Left ventricle myocardium inferior (tissue), 1 donor: ENCODE measurements at regions not wholly inside any gene's neighbourhood (a gene's known extent, or its start where the extent isn't known, plus 50 kb on each side); places are given as distances from the start of the nearest gene placed in this dataset.

Experiments used
- DNase-seq: peaks from one replicate; pipeline ENCODE4 v3.0.0-alpha.2; 2020
- H3K27ac ChIP-seq: fragments of 200-600 bp; replicated peaks from 2 replicates; pipeline ENCODE4 v1.8.0; 2021
- H3K27me3 ChIP-seq: fragments of 200-600 bp; 2 replicates; pipeline ENCODE4 v1.8.0; 2021; ENCODE audit warnings: low read depth
- H3K36me3 ChIP-seq: fragments of 200-600 bp; 2 replicates; pipeline ENCODE4 v1.8.0; 2021
- H3K4me1 ChIP-seq: fragments of 200-600 bp; 2 replicates; pipeline ENCODE4 v1.8.0; 2021
- H3K4me3 ChIP-seq: fragments of 200-600 bp; 2 replicates; pipeline ENCODE4 v1.8.0; 2021; ENCODE audit warnings: mild to moderate bottlenecking, moderate library complexity
- H3K9me3 ChIP-seq: fragments of 200-600 bp; replicated peaks from 2 replicates; pipeline ENCODE4 v1.8.0; 2021
- CTCF ChIP-seq: fragments of 200-600 bp; IDR thresholded peaks from 2 replicates; pipeline ENCODE4 v1.8.0; 2021; ENCODE audit warnings: antibody characterized with exemption, mild to moderate bottlenecking, borderline replicate concordance
- intact Hi-C: fragments of 100-400 bp; cut with micrococcal nuclease; formaldehyde crosslinking; loops from one replicate; pipeline ENCODE4 v1.11.0; 2022
- donor health status: DM: no; HTN: yes; CAD: no; lungs with severe emphysema.

GRCh38 chr2:239472235-239472775 lies 71.5 kb upstream of the HDAC4 start:
- no peaks in the 10 kb centered on the region for H3K4me1 ChIP-seq
- DNase-seq, result no peak
- no peaks in the 10 kb centered on the region for H3K9me3 ChIP-seq
- H3K36me3 ChIP-seq, result no peaks in the 10 kb centered on the region
- no peaks in the 10 kb centered on the region for H3K27me3 ChIP-seq
- TF ChIP-seq CTCF, result no peak
- H3K4me3 ChIP-seq, result no peak overlapping the region
- no peak overlapping the region for H3K27ac ChIP-seq
- intact Hi-C loops, result no loop called here

DNA sequence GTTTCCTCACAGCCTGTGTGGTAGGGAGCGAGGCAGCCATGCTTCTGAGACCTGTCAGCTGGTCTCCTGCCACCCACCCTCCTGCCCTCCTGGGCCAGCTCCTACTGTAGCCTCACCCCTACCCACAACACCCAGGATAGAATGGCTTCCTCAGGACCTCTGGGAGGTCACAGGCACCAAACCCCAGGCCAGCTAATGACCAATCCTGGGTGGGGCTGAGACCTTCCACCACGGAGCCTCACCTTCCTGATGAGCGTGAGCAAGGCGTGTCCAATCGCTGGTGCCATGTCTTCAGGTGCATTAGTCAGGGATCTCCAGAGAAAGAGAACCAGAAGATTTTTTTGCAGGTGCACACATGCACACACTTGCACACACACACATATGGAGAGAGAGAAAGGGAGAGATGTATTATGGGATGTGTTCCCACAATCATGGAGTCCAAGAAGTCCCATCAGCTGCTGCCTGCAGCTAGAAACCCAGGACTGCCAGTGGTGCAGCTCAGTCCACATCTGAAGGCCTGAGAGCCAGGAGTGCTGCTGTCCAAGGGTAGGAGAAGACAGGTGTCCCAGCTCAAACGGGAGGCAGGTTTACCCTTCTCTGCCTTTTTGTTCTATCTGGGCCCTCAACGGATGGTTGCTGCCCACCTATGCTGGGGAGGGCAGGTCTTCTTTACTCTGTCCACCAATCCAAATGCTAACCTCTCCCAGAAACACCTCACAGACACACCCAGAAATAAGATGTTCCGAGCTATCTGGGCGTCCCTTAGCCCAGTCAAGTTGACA lies 70.4 kb upstream of the HDAC4 start:
- no peak for TF ChIP-seq CTCF
- Histone ChIP-seq H3K27ac (no peak overlapping the region), H3K36me3 (no peaks in the 10 kb centered on the region), H3K27me3 (peaks cover 2% of the 10 kb centered on the region), H3K4me3 (no peak overlapping the region), H3K4me1 (no peaks in the 10 kb centered on the region), H3K9me3 (no peaks in the 10 kb centered on the region)
- DNase-seq, result no peak
- intact Hi-C loops, result no loop called here

DNA sequence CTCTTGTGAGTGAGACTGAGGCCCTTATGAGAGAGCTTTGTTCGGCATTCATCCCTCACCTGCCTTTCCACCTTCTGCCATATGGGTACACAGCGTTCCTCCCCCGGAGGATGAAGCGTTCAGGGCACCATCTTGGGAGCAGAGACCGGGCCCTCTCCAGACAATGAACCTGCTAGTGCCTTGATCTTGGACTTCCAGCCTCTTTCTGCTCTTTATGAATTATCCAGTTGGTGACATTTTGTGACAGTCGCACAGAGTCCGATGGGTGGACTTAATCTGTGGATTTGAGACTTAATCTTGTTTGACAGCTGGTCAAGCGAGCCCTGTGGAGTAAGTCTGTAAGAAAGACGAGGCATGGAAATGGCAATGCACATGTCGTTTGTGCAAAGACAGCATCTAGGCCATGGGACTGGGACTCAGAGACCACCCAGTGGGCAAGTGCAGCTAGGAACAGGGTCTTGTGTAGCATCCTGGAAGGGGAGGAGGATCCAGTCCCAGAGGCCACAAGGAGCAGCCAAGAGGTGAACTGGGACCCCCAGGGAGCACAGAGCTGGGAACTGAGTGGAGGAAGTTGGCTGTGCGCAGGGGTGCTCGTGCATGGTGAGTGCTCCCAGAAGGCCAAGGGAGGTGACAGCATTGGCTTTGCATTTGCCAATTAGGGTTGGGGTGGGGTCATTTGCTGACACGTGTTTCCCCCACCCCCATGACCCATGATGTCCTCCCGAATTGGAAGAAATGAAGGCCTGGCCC lies 69.5 kb upstream of the HDAC4 start:
- no peak for TF ChIP-seq CTCF
- Histone ChIP-seq H3K9me3 (no peaks in the 10 kb centered on the region), H3K4me1 (no peaks in the 10 kb centered on the region), H3K36me3 (no peaks in the 10 kb centered on the region), H3K4me3 (no peak overlapping the region), H3K27ac (no peak overlapping the region), H3K27me3 (peaks cover 10% of the 10 kb centered on the region)
- intact Hi-C loops, result no loop called here
- DNase-seq, result no peak

DNA sequence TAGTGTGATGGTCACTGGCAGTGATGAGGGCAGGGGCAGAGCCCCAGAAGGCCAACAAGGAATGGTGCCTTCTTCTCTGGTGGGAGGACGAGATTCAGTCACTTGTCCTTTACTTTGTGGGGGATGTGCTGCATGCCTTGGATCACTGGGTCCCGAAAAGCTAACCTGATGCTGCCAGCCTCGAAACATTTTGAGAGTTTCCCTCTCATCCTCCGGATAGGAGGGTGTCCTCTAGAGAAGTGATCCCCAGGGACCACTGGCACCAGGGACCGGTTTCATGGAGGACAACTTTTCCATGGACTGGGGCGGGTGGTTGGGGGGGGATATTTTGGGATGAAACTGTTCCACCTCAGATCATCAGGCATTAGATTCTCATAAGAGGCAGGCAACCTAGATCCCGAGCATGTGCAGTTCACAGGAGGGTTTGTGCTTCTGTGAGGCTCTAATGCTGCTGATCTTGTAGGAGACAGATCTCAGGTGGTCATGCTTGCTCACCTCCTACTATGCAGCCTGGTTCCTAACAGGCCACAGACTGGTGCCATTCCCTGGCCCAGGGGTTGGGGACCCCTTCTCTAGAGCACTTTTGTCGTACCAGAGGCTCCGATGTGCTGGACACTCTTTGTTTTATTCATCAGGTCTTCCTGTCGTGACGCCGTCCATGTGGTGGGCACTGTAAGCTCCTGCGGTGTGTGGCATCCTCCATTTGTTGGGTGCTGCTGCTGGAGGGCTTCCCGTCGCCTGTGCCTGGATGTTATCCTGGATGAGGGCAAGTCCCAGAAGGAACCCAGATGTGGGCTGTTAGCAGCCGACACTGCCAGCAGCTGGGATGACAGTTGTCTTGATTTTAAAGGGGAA lies 68.5 kb upstream of the HDAC4 start:
- intact Hi-C loops, result no loop called here
- H3K9me3 ChIP-seq, result no peaks in the 10 kb centered on the region
- TF ChIP-seq CTCF, result no peak
- H3K4me3 ChIP-seq, result no peak overlapping the region
- H3K27me3 ChIP-seq, result peaks cover 19% of the 10 kb centered on the region
- H3K27ac ChIP-seq, result no peak overlapping the region
- no peaks in the 10 kb centered on the region for H3K4me1 ChIP-seq
- DNase-seq, result no peak
- H3K36me3 ChIP-seq, result no peaks in the 10 kb centered on the region

- Histone ChIP-seq H3K4me1 (peaks cover 6% of the 10 kb centered on the region), H3K4me3 (no peak overlapping the region), H3K27ac (no peak overlapping the region), H3K9me3 (no peaks in the 10 kb centered on the region), H3K36me3 (no peaks in the 10 kb centered on the region), H3K27me3 (peaks cover 27% of the 10 kb centered on the region)
- TF ChIP-seq CTCF, result no peak
- no peak for DNase-seq
- intact Hi-C loops, result no loop called here
These were observed 67.8 kb upstream of the HDAC4 start for GRCh38 chr2:239468491-239469105.
